ENCODE measurements at regions not wholly inside any gene's neighbourhood (a gene's known extent, or its start where the extent isn't known, plus 50 kb on each side); places are given as distances from the start of the nearest gene placed in this dataset.
A peak's percentile ranks its signal among the peaks of the same experiment; 100 is the strongest.
"Not testable (repeated sequence)": the region's sequence is repeated elsewhere in the genome, so short reads cannot be mapped to it uniquely, and the experiment has no call there.

- Mint-ChIP-seq H3K4me1 (peaks cover 27% of the 10 kb centered on the region), H3K36me3 (ENCODE audit: low read depth) (no peaks in the 10 kb centered on the region), H3K9me3 (no peaks in the 10 kb centered on the region), H3K27me3 (ENCODE audit: low read depth, poor library complexity) (no peaks in the 10 kb centered on the region), H3K4me3 (no peak overlapping the region), H3K27ac (no peak overlapping the region)
- no peak for TF ChIP-seq CTCF (IDR thresholded peaks at IDR 0.05)
- no peak for DNase-seq
These were observed 53.4 kb downstream of the OR2K2 start for GRCh38 chr9:111276431-111277128.

GRCh38 chr9:111274737-111275136, 55.3 kb downstream of the OR2K2 start:
- no peak overlapping the region for H3K4me3 Mint-ChIP-seq
- no peaks in the 10 kb centered on the region for H3K27me3 Mint-ChIP-seq (ENCODE audit: low read depth, poor library complexity)
- no peak for DNase-seq
- peaks cover 24% of the 10 kb centered on the region for H3K4me1 Mint-ChIP-seq
- no peak for TF ChIP-seq CTCF (IDR thresholded peaks at IDR 0.05)
- no peaks in the 10 kb centered on the region for H3K9me3 Mint-ChIP-seq
- no peaks in the 10 kb centered on the region for H3K36me3 Mint-ChIP-seq (ENCODE audit: low read depth)
- no peak overlapping the region for H3K27ac Mint-ChIP-seq

GRCh38 chr9:111272581-111272980, 57.4 kb downstream of the OR2K2 start:
- Mint-ChIP-seq H3K4me3 (no peak overlapping the region), H3K27me3 (ENCODE audit: low read depth, poor library complexity) (no peaks in the 10 kb centered on the region), H3K36me3 (ENCODE audit: low read depth) (no peaks in the 10 kb centered on the region), H3K9me3 (peaks cover 1% of the 10 kb centered on the region), H3K4me1 (peaks cover 18% of the 10 kb centered on the region), H3K27ac (no peak overlapping the region)
- no peak for TF ChIP-seq CTCF (IDR thresholded peaks at IDR 0.05)
- no peak for DNase-seq

GRCh38 chr9:111271481-111272080, 58.4 kb downstream of the OR2K2 start:
- TF ChIP-seq CTCF (IDR thresholded peaks at IDR 0.05), result no peak
- H3K27me3 Mint-ChIP-seq (ENCODE audit: low read depth, poor library complexity), result no peaks in the 10 kb centered on the region
- no peak for DNase-seq
- peak overlapping the region; percentile 36 for H3K27ac Mint-ChIP-seq
- H3K9me3 Mint-ChIP-seq, result peaks cover 11% of the 10 kb centered on the region
- H3K4me1 Mint-ChIP-seq, result peaks cover 18% of the 10 kb centered on the region
- H3K4me3 Mint-ChIP-seq, result no peak overlapping the region
- H3K36me3 Mint-ChIP-seq (ENCODE audit: low read depth), result no peaks in the 10 kb centered on the region

GRCh38 chr9:111271047-111271446, 59.0 kb downstream of the OR2K2 start:
- Mint-ChIP-seq H3K27me3 (ENCODE audit: low read depth, poor library complexity) (no peaks in the 10 kb centered on the region), H3K4me1 (peaks cover 18% of the 10 kb centered on the region), H3K27ac (peak overlapping the region; percentile 36), H3K4me3 (no peak overlapping the region), H3K9me3 (peaks cover 16% of the 10 kb centered on the region), H3K36me3 (ENCODE audit: low read depth) (no peaks in the 10 kb centered on the region)
- DNase-seq, result no peak
- TF ChIP-seq CTCF (IDR thresholded peaks at IDR 0.05), result no peak

- H3K4me1 Mint-ChIP-seq; H3K27me3 Mint-ChIP-seq (ENCODE audit: low read depth, poor library complexity); H3K4me3 Mint-ChIP-seq; H3K27ac Mint-ChIP-seq; H3K36me3 Mint-ChIP-seq (ENCODE audit: low read depth); DNase-seq: not testable (repeated sequence)
- peaks cover 31% of the 10 kb centered on the region for H3K9me3 Mint-ChIP-seq
These were observed 64.0 kb downstream of the OR2K2 start for GRCh38 chr9:111266024-111266423.
